Endodermal cell (in vitro differentiated cells): ENCODE measurements at regions not wholly inside any gene's neighbourhood (a gene's known extent, or its start where the extent isn't known, plus 50 kb on each side); places are given as distances from the start of the nearest gene placed in this dataset.

Experiments
- DNase-seq: peaks from one replicate; pipeline ENCODE4 v3.0.0-alpha.2; 2017
- H3K27ac ChIP-seq: 2 replicates; pipeline ENCODE4 v1.5.1; 2013; ENCODE audit warnings: mild to moderate bottlenecking, low read depth, low read length, moderate library complexity
- H3K27me3 ChIP-seq: 2 replicates; pipeline ENCODE4 v1.6.1; 2013; ENCODE audit warnings: mild to moderate bottlenecking, low read length, moderate library complexity; ENCODE audit not compliant: insufficient read depth, control insufficient read depth, poor library complexity, severe bottlenecking
- H3K36me3 ChIP-seq: 2 replicates; pipeline ENCODE4 v1.7.0; 2013; ENCODE audit warnings: mild to moderate bottlenecking, low read length, moderate library complexity; ENCODE audit not compliant: control insufficient read depth, insufficient read depth
- H3K4me1 ChIP-seq: one replicate; pipeline ENCODE4 v1.7.0; 2013; ENCODE audit warnings: low read length; ENCODE audit not compliant: control insufficient read depth, insufficient read depth
- H3K4me3 ChIP-seq: 2 replicates; pipeline ENCODE4 v1.5.1; 2013; ENCODE audit warnings: mild to moderate bottlenecking, low read length, moderate library complexity
- H3K9ac ChIP-seq: 2 replicates; pipeline ENCODE4 v1.6.1; 2013; ENCODE audit warnings: mild to moderate bottlenecking, low read length, moderate library complexity; ENCODE audit not compliant: poor library complexity, severe bottlenecking; ENCODE audit errors: extremely low read depth
- H3K9me3 ChIP-seq: 2 replicates; pipeline ENCODE4 v1.6.1; 2013; ENCODE audit warnings: mild to moderate bottlenecking, low read length, moderate library complexity; ENCODE audit not compliant: control insufficient read depth
- H3K27ac Mint-ChIP-seq: 2 replicates; pipeline ENCODE4 v1.8.0; 2020; ENCODE audit warnings: mixed read lengths
- H3K27me3 Mint-ChIP-seq: 2 replicates; pipeline ENCODE4 v1.8.0; 2021; ENCODE audit warnings: mild to moderate bottlenecking, mixed read lengths; ENCODE audit not compliant: insufficient read depth
- H3K36me3 Mint-ChIP-seq: 2 replicates; pipeline ENCODE4 v1.8.0; 2020; ENCODE audit warnings: low read depth, mixed read lengths
- H3K4me1 Mint-ChIP-seq: 2 replicates; pipeline ENCODE4 v1.8.0; 2020; ENCODE audit warnings: mixed read lengths
- H3K4me3 Mint-ChIP-seq: 2 replicates; pipeline ENCODE4 v1.8.0; 2020; ENCODE audit warnings: mild to moderate bottlenecking, moderate library complexity, mixed read lengths
- H3K9me3 Mint-ChIP-seq: 2 replicates; pipeline ENCODE4 v1.8.0; 2020; ENCODE audit warnings: mild to moderate bottlenecking, mixed read lengths
- WGBS, 2 experiments: methylation state at CpG; one replicate each; pipeline versions ENCODE4 v1.1.5 to v1.1.7; 2013; ENCODE audit warnings: missing lambda C conversion rate in 2 of 2, mixed read lengths in 1 of 2; ENCODE audit not compliant: insufficient coverage in 1 of 2, insufficient read length in 1 of 2; 5-methylcytosine and 5-hydroxymethylcytosine counted together
- TF ChIP-seq, protein P1 (sequence below): fragments of 200-600 bp; sonication (generic); conservative IDR thresholded peaks from 2 replicates; pipeline ENCODE4 v1.5.0; 2021; ENCODE audit warnings: antibody characterized with exemption, mild to moderate bottlenecking

GRCh38 chr5:35464757-35465156 lies 152.9 kb upstream of the SPEF2 start:
- H3K4me3 Mint-ChIP-seq = no peak overlapping the region
- no peak for DNase-seq
- H3K36me3 ChIP-seq = no peaks in the 10 kb centered on the region
- no peaks in the 10 kb centered on the region for H3K4me1 ChIP-seq
- peaks cover 1% of the 10 kb centered on the region for H3K4me1 Mint-ChIP-seq
- no peak overlapping the region for H3K27ac ChIP-seq
- no peaks in the 10 kb centered on the region for H3K27me3 Mint-ChIP-seq
- H3K9ac ChIP-seq = no peak overlapping the region
- H3K27me3 ChIP-seq = no peaks in the 10 kb centered on the region
- no peaks in the 10 kb centered on the region for H3K9me3 Mint-ChIP-seq
- H3K36me3 Mint-ChIP-seq = no peaks in the 10 kb centered on the region
- no peak overlapping the region for H3K27ac Mint-ChIP-seq
- H3K4me3 ChIP-seq = no peak overlapping the region
- 93 to 97% methylated on average over 2 of the region's 2 CpGs for WGBS, 2 experiments
- no peaks in the 10 kb centered on the region for H3K9me3 ChIP-seq
- TF ChIP-seq, protein P1, sequence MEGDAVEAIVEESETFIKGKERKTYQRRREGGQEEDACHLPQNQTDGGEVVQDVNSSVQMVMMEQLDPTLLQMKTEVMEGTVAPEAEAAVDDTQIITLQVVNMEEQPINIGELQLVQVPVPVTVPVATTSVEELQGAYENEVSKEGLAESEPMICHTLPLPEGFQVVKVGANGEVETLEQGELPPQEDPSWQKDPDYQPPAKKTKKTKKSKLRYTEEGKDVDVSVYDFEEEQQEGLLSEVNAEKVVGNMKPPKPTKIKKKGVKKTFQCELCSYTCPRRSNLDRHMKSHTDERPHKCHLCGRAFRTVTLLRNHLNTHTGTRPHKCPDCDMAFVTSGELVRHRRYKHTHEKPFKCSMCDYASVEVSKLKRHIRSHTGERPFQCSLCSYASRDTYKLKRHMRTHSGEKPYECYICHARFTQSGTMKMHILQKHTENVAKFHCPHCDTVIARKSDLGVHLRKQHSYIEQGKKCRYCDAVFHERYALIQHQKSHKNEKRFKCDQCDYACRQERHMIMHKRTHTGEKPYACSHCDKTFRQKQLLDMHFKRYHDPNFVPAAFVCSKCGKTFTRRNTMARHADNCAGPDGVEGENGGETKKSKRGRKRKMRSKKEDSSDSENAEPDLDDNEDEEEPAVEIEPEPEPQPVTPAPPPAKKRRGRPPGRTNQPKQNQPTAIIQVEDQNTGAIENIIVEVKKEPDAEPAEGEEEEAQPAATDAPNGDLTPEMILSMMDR = no peak

- peaks cover 7% of the 10 kb centered on the region for H3K9me3 ChIP-seq
- no peaks in the 10 kb centered on the region for H3K36me3 ChIP-seq
- no peak overlapping the region for H3K4me3 ChIP-seq
- H3K27ac ChIP-seq = no peak overlapping the region
- peaks cover 2% of the 10 kb centered on the region for H3K9me3 Mint-ChIP-seq
- H3K4me1 Mint-ChIP-seq = no peaks in the 10 kb centered on the region
- no peaks in the 10 kb centered on the region for H3K4me1 ChIP-seq
- TF ChIP-seq, protein P1 = no peak
- no peak overlapping the region for H3K27ac Mint-ChIP-seq
- 86% methylated on average over 2 of the region's 2 CpGs; no CpG with 5 or more reads in 1 of the 2 experiments for WGBS, 2 experiments
- H3K27me3 Mint-ChIP-seq = peaks cover 2% of the 10 kb centered on the region
- no peaks in the 10 kb centered on the region for H3K36me3 Mint-ChIP-seq
- H3K9ac ChIP-seq = no peak overlapping the region
- DNase-seq = no peak
- H3K27me3 ChIP-seq = no peaks in the 10 kb centered on the region
- no peak overlapping the region for H3K4me3 Mint-ChIP-seq
Observed at GRCh38 chr5:35461530-35461929, 156.1 kb upstream of the SPEF2 start.

GRCh38 chr5:35458824-35459207 lies 158.8 kb upstream of the SPEF2 start:
- WGBS, 2 experiments = 92% methylated on average over 1 of the region's 1 CpG; no CpG with 5 or more reads in 1 of the 2 experiments
- no peak for DNase-seq
- peaks cover 2% of the 10 kb centered on the region for H3K27me3 Mint-ChIP-seq
- no peaks in the 10 kb centered on the region for H3K36me3 Mint-ChIP-seq
- no peaks in the 10 kb centered on the region for H3K4me1 Mint-ChIP-seq
- no peak overlapping the region for H3K4me3 Mint-ChIP-seq
- H3K27ac Mint-ChIP-seq = no peak overlapping the region
- Histone ChIP-seq H3K9me3 (peaks cover 7% of the 10 kb centered on the region), H3K27ac (no peak overlapping the region), H3K27me3 (no peaks in the 10 kb centered on the region), H3K4me1 (no peaks in the 10 kb centered on the region), H3K4me3 (no peak overlapping the region), H3K36me3 (no peaks in the 10 kb centered on the region), H3K9ac (no peak overlapping the region)
- H3K9me3 Mint-ChIP-seq = peaks cover 2% of the 10 kb centered on the region
- TF ChIP-seq, protein P1 = no peak
